PC-9 (cell line): ENCODE measurements at regions not wholly inside any gene's neighbourhood (a gene's known extent, or its start where the extent isn't known, plus 50 kb on each side); places are given as distances from the start of the nearest gene placed in this dataset.
"Not testable (repeated sequence)": the region's sequence is repeated elsewhere in the genome, so short reads cannot be mapped to it uniquely, and the experiment has no call there.

Source experiments
- CTCF ChIP-seq: fragments of 200-600 bp; sonication (generic); conservative IDR thresholded peaks from 2 replicates; pipeline ENCODE4 v1.6.1; 2017; ENCODE audit warnings: mixed run types, antibody characterized with exemption, mild to moderate bottlenecking, moderate library complexity
- EZH2 ChIP-seq: fragments of 200-600 bp; sonication (generic); IDR thresholded peaks from 2 replicates; pipeline ENCODE4 v1.8.0; 2017; ENCODE audit warnings: antibody characterized with exemption, low read depth

- TF ChIP-seq CTCF, EZH2: not testable (repeated sequence)
These were observed 88.4 kb upstream of the ZNF92 start for GRCh38 chr7:65285241-65285640.
